LNCAP (cell line): ENCODE measurements at regions not wholly inside any gene's neighbourhood (a gene's known extent, or its start where the extent isn't known, plus 50 kb on each side); places are given as distances from the start of the nearest gene placed in this dataset.

Experiments used
- TF ChIP-seq, protein P1 (sequence below): fragments of 450-650 bp; IDR thresholded peaks from 2 replicates; pipeline ENCODE4 v1.5.1; 2017; ENCODE audit warnings: mild to moderate bottlenecking

DNA sequence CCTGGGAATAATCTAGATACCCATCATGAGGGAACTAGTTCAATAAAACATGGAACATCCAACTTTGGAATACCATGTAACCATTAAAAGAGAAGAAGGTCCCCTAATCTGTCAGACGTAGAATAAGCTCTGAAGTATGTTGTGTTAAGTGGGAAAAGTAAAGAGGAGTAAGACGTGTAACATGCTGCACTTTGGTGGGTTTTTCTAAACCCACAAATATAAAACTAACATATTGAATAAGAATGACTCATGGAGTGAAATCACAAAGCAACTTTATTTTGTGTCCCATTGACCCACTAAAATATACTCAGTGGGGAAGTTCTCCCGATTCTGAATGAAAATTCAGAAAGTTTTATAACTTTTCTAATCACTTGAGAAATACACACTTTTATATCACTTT, 67.9 kb upstream of the PIK3R1 start:
- TF ChIP-seq, protein P1, sequence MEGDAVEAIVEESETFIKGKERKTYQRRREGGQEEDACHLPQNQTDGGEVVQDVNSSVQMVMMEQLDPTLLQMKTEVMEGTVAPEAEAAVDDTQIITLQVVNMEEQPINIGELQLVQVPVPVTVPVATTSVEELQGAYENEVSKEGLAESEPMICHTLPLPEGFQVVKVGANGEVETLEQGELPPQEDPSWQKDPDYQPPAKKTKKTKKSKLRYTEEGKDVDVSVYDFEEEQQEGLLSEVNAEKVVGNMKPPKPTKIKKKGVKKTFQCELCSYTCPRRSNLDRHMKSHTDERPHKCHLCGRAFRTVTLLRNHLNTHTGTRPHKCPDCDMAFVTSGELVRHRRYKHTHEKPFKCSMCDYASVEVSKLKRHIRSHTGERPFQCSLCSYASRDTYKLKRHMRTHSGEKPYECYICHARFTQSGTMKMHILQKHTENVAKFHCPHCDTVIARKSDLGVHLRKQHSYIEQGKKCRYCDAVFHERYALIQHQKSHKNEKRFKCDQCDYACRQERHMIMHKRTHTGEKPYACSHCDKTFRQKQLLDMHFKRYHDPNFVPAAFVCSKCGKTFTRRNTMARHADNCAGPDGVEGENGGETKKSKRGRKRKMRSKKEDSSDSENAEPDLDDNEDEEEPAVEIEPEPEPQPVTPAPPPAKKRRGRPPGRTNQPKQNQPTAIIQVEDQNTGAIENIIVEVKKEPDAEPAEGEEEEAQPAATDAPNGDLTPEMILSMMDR = no peak

DNA sequence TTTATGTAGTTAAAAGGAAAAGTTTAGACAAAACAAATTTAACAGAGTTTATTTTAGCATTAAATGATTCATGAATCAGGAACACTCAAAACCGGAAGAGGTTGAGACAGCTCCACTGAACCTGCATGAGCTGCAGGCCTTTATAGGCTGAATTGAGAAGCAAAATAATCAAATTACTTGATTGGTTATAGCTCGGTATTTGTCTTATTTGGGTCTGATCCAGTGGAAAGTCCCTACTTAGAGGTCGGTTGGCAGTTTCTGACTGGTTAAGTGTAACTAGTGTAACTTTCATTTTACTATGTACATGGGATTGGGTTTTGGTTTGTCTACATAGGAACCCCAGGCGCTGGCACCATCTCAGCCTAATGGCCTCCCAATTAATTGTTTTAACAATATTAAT, 74.1 kb upstream of the PIK3R1 start:
- TF ChIP-seq, protein P1 = no peak

DNA sequence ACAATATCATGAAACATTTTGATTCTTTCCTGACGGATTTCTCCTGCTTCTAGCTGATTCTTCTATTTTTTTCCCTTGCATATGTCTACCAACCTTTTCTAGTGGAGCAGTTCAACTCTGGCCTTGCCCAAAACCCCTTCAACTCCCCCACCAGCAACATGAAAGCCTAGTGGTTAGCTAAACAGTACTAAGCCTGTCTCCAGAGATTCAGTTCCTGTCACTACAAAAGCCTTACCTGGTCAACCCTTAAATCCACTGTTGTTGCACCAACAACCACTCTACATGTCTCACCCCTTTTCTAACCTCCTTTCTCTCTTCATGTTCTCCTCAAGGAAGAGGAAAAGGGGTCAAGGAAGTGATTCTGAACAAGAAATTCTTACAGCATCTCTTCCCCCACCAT, 74.8 kb upstream of the PIK3R1 start:
- TF ChIP-seq, protein P1 = no peak

DNA sequence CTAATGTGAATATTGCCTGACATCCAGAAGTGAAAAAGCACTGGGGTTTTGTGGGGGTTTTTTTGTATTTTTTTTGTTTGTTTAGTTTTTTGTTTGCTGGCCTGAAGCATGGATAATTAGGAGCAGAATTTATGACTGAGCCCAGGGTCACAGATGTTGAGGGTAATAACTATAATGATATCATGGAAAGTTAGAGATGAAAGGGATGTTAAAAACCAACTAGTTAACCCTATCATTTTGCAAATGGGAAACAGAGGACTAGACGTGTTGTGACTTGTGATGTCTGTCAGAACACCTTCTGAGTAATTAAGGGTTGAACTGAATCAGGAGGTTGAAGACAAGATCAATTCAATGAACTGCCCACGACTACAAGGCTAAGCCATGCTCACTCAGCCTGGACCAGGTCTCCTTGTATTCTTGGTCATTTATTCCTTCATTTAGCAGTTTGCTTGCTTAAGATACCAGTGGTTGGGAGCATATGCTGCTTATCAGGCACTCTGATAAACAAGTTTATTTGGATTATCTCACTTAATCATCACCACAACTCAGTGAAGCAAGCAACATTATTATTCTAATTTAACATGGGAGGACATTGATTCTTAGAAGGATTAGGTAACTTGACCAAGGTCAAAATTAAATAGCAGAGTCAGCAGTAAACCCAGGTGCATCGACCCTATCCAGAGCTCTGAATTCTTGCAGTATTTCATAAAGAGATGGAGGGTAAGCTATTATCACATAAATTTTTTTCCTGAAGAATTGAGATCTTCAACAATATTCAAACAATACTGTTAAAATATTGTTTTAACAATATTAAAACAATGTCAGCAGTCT, 75.7 kb upstream of the PIK3R1 start:
- TF ChIP-seq, protein P1 = no peak

DNA sequence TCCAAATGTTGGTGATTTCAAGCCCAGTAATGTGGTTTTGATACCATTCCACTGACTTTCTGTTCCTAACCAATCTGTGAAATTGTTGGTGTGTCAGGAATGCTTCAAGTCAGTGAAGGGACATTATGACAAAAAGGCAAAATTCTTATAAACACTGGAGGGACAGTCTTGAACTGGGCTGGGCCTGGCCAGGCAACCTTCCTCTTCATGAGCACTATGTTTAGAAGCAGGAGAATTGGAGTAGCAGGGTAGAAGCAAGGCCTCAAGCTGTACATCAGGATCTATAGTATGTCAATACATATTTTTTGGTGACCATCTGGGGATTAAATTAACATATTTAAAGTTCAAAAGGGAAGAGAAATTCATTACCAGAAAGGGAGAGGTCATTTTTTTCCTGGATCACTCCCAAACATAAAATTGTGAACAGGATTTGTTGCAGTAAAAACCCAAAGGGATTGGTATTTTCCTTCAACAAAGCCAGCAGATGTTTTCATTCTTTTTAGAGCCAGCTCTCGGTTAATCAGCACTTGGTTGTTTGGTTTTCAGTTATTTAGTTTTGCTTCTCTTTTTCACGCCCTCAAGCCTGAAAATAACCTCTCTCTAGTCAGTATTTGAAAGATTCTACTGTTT, 77.9 kb upstream of the PIK3R1 start:
- TF ChIP-seq, protein P1 = no peak

DNA sequence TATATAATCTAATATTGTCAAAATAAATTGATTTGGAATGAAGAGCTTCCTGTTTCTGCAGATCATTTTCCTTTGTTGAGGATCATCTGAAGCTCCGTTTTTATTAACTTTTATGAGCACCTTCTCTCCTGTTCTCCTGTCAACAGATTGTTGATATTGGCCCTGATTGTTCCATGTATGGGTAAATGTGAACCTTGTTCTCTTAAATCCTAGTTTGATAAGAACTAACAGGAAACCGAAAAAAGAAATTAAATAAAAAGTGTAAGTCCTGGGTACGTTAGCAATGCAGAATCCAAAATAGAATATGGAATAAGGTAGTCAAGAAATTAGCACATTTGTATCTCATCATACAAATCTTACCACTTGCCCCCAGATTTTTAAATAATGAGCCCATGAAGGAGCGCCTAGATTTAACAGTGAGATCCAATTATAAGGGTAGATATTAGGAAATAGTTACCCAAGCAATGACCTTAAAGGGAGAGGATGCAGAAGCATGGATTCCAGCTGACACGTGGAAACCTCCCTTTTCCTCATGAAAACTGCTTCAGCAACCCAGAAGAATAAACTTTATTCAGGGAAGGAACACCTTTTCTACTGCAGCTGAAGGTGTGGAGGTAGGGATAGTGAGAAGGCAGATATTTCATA, 80.8 kb upstream of the PIK3R1 start:
- TF ChIP-seq, protein P1 = no peak

DNA sequence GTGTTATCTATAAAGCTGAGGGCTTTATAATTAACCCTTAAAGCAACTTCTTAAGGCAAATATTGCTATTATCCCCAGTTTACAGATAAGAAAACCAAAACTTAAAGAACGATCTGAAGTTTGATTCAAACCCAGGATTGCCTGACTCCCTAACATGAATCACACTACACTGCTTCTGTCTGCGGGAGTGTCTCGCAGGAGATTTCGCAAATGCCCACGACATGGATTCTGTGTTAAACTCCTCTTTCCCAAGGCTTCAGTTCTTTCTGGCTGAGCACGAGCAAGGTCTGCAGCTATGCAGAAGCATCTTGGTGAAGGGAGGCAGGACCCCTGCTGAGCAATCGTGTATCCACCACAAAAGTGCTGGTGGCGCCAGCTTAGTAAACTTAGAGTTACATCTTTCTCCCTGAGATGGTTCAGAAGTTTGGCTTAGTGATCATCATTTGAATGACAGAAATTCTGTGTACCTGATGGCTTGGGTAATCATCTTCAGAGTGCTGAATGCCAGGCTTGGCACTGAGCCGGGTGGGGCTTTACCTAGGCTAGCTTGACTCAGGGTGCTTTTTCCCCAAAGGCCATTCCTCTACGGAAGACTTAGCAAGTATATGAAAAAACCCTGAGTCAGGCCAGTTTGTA, 81.4 kb upstream of the PIK3R1 start:
- TF ChIP-seq, protein P1 = no peak
